NCI-H1436 (cell line): ENCODE measurements at regions not wholly inside any gene's neighbourhood (a gene's known extent, or its start where the extent isn't known, plus 50 kb on each side); places are given as distances from the start of the nearest gene placed in this dataset.
"Not testable (repeated sequence)": the region's sequence is repeated elsewhere in the genome, so short reads cannot be mapped to it uniquely, and the experiment has no call there.

Experiments used
- DNase-seq: peaks from one replicate; lab custom pipeline; 2025; lab: John Stamatoyannopoulos, UW

GRCh38 chr18:4762330-4762729 lies 307.2 kb upstream of the DLGAP1 start:
- no peak for DNase-seq

- DNase-seq = no peak
Observed at GRCh38 chr18:4758980-4759379, 303.9 kb upstream of the DLGAP1 start.

- DNase-seq = no peak
Observed at GRCh38 chr18:4755848-4756247, 300.7 kb upstream of the DLGAP1 start.

- not testable (repeated sequence) for DNase-seq
Observed at GRCh38 chr18:4753151-4753550, 298.0 kb upstream of the DLGAP1 start.

- DNase-seq = no peak
Observed at GRCh38 chr18:4751523-4751922, 296.4 kb upstream of the DLGAP1 start.

GRCh38 chr18:4750393-4751346 lies 295.6 kb upstream of the DLGAP1 start:
- DNase-seq = no peak

GRCh38 chr18:4748975-4749374 lies 293.9 kb upstream of the DLGAP1 start:
- DNase-seq = no peak

- no peak for DNase-seq
Observed at GRCh38 chr18:4734903-4735302, 279.8 kb upstream of the DLGAP1 start.

GRCh38 chr18:4734021-4734420 lies 278.9 kb upstream of the DLGAP1 start:
- no peak for DNase-seq

GRCh38 chr18:4721545-4721944 lies 266.4 kb upstream of the DLGAP1 start:
- no peak for DNase-seq

- no peak for DNase-seq
Observed at GRCh38 chr18:4720518-4720917, 265.4 kb upstream of the DLGAP1 start.

GRCh38 chr18:4705894-4706293 lies 250.8 kb upstream of the DLGAP1 start:
- no peak for DNase-seq

GRCh38 chr18:4704781-4705180 lies 249.7 kb upstream of the DLGAP1 start:
- DNase-seq = no peak

GRCh38 chr18:4691836-4692235 lies 236.7 kb upstream of the DLGAP1 start:
- no peak for DNase-seq

GRCh38 chr18:4678685-4679084 lies 223.6 kb upstream of the DLGAP1 start:
- not testable (repeated sequence) for DNase-seq

- DNase-seq = no peak
Observed at GRCh38 chr18:4677006-4677405, 221.9 kb upstream of the DLGAP1 start.

GRCh38 chr18:4672162-4672561 lies 217.1 kb upstream of the DLGAP1 start:
- DNase-seq = no peak

- no peak for DNase-seq
Observed at GRCh38 chr18:4658804-4659203, 203.7 kb upstream of the DLGAP1 start.

- DNase-seq = no peak
Observed at GRCh38 chr18:4653418-4653817, 198.3 kb upstream of the DLGAP1 start.

- no peak for DNase-seq
Observed at GRCh38 chr18:4641771-4642368, 186.8 kb upstream of the DLGAP1 start.

GRCh38 chr18:4640349-4641012 lies 185.4 kb upstream of the DLGAP1 start:
- DNase-seq = no peak

GRCh38 chr18:4639628-4640310 lies 184.7 kb upstream of the DLGAP1 start:
- no peak for DNase-seq
